ACC112 (cell line): ENCODE measurements at regions not wholly inside any gene's neighbourhood (a gene's known extent, or its start where the extent isn't known, plus 50 kb on each side); places are given as distances from the start of the nearest gene placed in this dataset.

ENCODE experiments used
- H2AFZ ChIP-seq: fragments of 200-600 bp; sonication (generic); one replicate; pipeline ENCODE4 v1.6.0; 2017; ENCODE audit warnings: antibody characterized with exemption, low read length; ENCODE audit not compliant: unreplicated experiment
- H3K27ac ChIP-seq: fragments of 200-600 bp; sonication (generic); 2 replicates; pipeline ENCODE4 v1.5.1; 2014; ENCODE audit warnings: low read depth, mild to moderate bottlenecking, antibody characterized with exemption, low read length, moderate library complexity
- H3K27me3 ChIP-seq: fragments of 200-600 bp; sonication (generic); 2 replicates; pipeline ENCODE4 v1.6.1; 2014; ENCODE audit warnings: mild to moderate bottlenecking, antibody characterized with exemption, low read length, moderate library complexity, mixed read lengths; ENCODE audit not compliant: insufficient read depth
- H3K36me3 ChIP-seq: fragments of 200-600 bp; sonication (generic); 2 replicates; pipeline ENCODE4 v1.6.1; 2016; ENCODE audit warnings: mild to moderate bottlenecking, antibody characterized with exemption, low read length, moderate library complexity, mixed read lengths; ENCODE audit not compliant: insufficient read depth
- H3K4me1 ChIP-seq: fragments of 200-600 bp; sonication (generic); one replicate; pipeline ENCODE4 v1.6.1; 2016; ENCODE audit warnings: low read length, mixed read lengths; ENCODE audit not compliant: insufficient read depth, unreplicated experiment, control insufficient read depth
- H3K4me3 ChIP-seq: fragments of 200-600 bp; sonication (generic); 2 replicates; pipeline ENCODE4 v1.5.1; 2014; ENCODE audit warnings: mild to moderate bottlenecking, low read depth, low read length
- H3K79me2 ChIP-seq: fragments of 200-600 bp; sonication (generic); one replicate; pipeline ENCODE4 v1.6.0; 2016; ENCODE audit warnings: low read length; ENCODE audit not compliant: control insufficient read depth, unreplicated experiment, insufficient read depth

- Histone ChIP-seq H3K36me3 (no peaks in the 10 kb centered on the region), H3K27ac (no peak overlapping the region), H3K4me1 (no peaks in the 10 kb centered on the region), H3K4me3 (no peak overlapping the region), H3K27me3 (peaks cover 8% of the 10 kb centered on the region; the same call in 1 of the 2 replicates), H2AFZ (no peak overlapping the region), H3K79me2 (no peaks in the 10 kb centered on the region)
Measured at GRCh38 chr2:60603533-60604190, 50.2 kb upstream of the BCL11A start.

GRCh38 chr2:60604486-60605064 lies 51.1 kb upstream of the BCL11A start:
- Histone ChIP-seq H3K79me2 (no peaks in the 10 kb centered on the region), H3K27ac (no peak overlapping the region), H3K4me1 (no peaks in the 10 kb centered on the region), H3K27me3 (peaks cover 16% of the 10 kb centered on the region), H3K36me3 (no peaks in the 10 kb centered on the region), H3K4me3 (no peak overlapping the region), H2AFZ (no peak overlapping the region)

GRCh38 chr2:60605866-60606265 lies 52.4 kb upstream of the BCL11A start:
- Histone ChIP-seq H3K36me3 (no peaks in the 10 kb centered on the region), H3K27me3 (peaks cover 28% of the 10 kb centered on the region), H3K27ac (no peak overlapping the region), H3K4me1 (no peaks in the 10 kb centered on the region), H2AFZ (no peak overlapping the region), H3K79me2 (no peaks in the 10 kb centered on the region), H3K4me3 (no peak overlapping the region)

GRCh38 chr2:60608679-60609078 lies 55.2 kb upstream of the BCL11A start:
- H3K79me2 ChIP-seq, result no peaks in the 10 kb centered on the region
- H3K27ac ChIP-seq, result no peak overlapping the region
- no peaks in the 10 kb centered on the region for H3K4me1 ChIP-seq
- no peak overlapping the region for H2AFZ ChIP-seq
- no peak overlapping the region for H3K4me3 ChIP-seq
- H3K27me3 ChIP-seq, result peaks cover 49% of the 10 kb centered on the region
- H3K36me3 ChIP-seq, result no peaks in the 10 kb centered on the region

GRCh38 chr2:60612033-60612432 lies 58.6 kb upstream of the BCL11A start:
- Histone ChIP-seq H3K4me3 (no peak overlapping the region), H3K27me3 (peaks cover 46% of the 10 kb centered on the region), H3K79me2 (no peaks in the 10 kb centered on the region), H3K27ac (no peak overlapping the region), H3K36me3 (no peaks in the 10 kb centered on the region), H3K4me1 (no peaks in the 10 kb centered on the region), H2AFZ (no peak overlapping the region)

DNA sequence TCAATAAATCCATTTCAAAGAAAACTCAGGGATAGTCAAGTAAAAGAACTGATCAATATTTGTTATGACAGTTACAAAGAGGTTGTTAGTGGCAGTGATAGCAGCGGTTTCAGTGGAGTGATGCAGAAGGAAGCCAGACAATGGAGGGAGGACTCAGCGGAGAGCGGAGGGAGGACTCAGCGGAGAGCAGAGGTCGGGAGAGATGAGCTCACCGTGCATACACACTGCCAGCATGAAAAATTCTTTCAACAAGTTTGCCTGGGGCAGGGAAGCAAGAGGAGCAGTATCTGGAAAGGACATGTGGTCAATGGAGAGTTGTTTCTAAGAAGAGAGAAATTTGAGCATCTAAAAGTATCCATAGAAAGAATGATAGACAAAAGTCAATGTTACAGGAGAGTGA lies 60.9 kb upstream of the BCL11A start:
- Histone ChIP-seq H3K27me3 (peaks cover 38% of the 10 kb centered on the region), H3K27ac (no peak overlapping the region), H3K4me3 (no peak overlapping the region), H3K36me3 (no peaks in the 10 kb centered on the region), H3K79me2 (no peaks in the 10 kb centered on the region), H3K4me1 (no peaks in the 10 kb centered on the region), H2AFZ (no peak overlapping the region)

DNA sequence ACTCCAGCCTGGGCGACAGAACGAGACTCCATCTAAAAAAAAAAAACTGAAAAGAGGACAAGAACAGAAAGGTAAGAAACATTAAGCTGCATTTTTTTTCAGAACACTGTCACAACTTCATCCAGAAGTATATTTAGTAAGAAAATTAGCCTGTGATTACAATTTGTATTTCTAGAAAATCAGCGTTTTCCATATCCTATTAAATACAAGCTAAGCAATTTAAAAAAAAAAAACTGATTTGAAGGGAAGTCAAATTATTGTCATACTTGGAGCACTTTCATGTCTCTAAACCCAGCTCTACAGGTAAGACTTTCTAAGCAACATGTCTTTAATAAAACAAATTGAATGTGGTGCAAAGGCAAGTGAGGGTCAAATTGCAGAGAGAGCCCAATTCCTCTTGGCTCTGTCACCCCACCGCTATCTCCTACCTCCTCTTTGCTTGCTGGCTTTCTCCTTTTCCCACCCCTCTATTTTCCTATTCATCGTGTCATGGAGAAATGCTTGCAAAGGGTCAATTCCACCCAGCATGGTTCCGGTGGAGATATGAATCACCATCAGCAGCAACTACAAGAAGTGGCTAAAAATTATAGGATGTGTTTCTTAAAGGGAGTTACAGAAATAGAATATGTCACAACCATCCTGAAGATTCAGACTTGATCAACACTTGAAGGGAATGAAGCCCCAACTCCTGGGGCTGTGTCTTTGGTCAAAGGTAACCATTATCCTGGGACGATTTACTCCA lies 68.4 kb upstream of the BCL11A start:
- no peaks in the 10 kb centered on the region for H3K4me1 ChIP-seq
- no peaks in the 10 kb centered on the region for H3K36me3 ChIP-seq
- H3K79me2 ChIP-seq, result no peaks in the 10 kb centered on the region
- H3K27ac ChIP-seq, result no peak overlapping the region
- no peak overlapping the region for H2AFZ ChIP-seq
- no peak overlapping the region for H3K4me3 ChIP-seq
- H3K27me3 ChIP-seq, result peaks cover 32% of the 10 kb centered on the region

GRCh38 chr2:60623040-60623439 lies 69.6 kb upstream of the BCL11A start:
- Histone ChIP-seq H3K27me3 (peaks cover 40% of the 10 kb centered on the region), H3K4me3 (no peak overlapping the region), H3K79me2 (no peaks in the 10 kb centered on the region), H3K36me3 (no peaks in the 10 kb centered on the region), H2AFZ (no peak overlapping the region), H3K4me1 (no peaks in the 10 kb centered on the region), H3K27ac (no peak overlapping the region)

- H3K27me3 ChIP-seq, result peaks cover 70% of the 10 kb centered on the region
Measured at GRCh38 chr2:60627412-60627811, 74.0 kb upstream of the BCL11A start.

DNA sequence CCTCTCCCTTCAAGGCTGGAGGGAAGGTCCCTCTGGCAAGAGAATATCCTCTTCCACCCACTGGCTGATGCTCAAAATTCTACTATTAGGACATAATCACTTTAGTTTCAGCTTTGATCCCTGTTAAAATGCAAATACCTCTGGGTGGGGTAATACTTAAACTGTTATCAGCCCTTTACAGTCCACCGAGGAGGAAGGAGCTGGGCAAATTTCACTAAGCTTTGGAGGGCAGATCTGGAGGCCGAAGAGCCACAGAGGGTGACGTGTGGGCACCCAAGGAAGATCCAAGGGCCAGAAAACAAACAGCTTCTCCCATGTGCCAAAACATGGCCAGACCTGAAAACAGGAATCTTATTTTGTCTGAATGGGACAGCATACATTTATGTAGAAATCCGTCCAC lies 74.6 kb upstream of the BCL11A start:
- Histone ChIP-seq H3K79me2 (no peaks in the 10 kb centered on the region), H3K27me3 (peaks cover 72% of the 10 kb centered on the region), H3K36me3 (no peaks in the 10 kb centered on the region), H2AFZ (no peak overlapping the region), H3K4me1 (no peaks in the 10 kb centered on the region), H3K27ac (no peak overlapping the region), H3K4me3 (no peak overlapping the region)

More at GRCh38 chr2:60627412-60627811, 74.0 kb upstream of the BCL11A start:
- Histone ChIP-seq H3K79me2 (no peaks in the 10 kb centered on the region), H3K4me1 (no peaks in the 10 kb centered on the region), H3K27ac (no peak overlapping the region), H3K4me3 (no peak overlapping the region), H3K36me3 (no peaks in the 10 kb centered on the region), H2AFZ (no peak overlapping the region)
